RWPE2 (cell line): ENCODE measurements at regions not wholly inside any gene's neighbourhood (a gene's known extent, or its start where the extent isn't known, plus 50 kb on each side); places are given as distances from the start of the nearest gene placed in this dataset.

ENCODE experiments used
- ATAC-seq: fragments of 200-7000 bp; cut with Tn5 transposase; 3 replicates; pipeline ENCODE4 v1.9.1; 2021; ENCODE audit warnings: low read depth
- DNase-seq: peaks from one replicate; pipeline ENCODE4 v3.0.0-alpha.2; 2020; ENCODE audit warnings: low spot score
- H3K27ac ChIP-seq: fragments of 450-650 bp; 2 replicates; pipeline ENCODE4 v1.5.1; 2017; ENCODE audit warnings: mild to moderate bottlenecking; ENCODE audit not compliant: poor library complexity, severe bottlenecking
- H3K27me3 ChIP-seq: fragments of 250-450 bp; sonication (Bioruptor Pico); 2 replicates; pipeline ENCODE4 v1.5.1; 2021; ENCODE audit warnings: mild to moderate bottlenecking, moderate library complexity; ENCODE audit not compliant: insufficient read depth, poor library complexity, severe bottlenecking
- H3K36me3 ChIP-seq: fragments of 250-450 bp; sonication (Bioruptor Pico); 2 replicates; pipeline ENCODE4 v1.5.1; 2020; ENCODE audit warnings: low read depth, mild to moderate bottlenecking, moderate library complexity
- H3K4me1 ChIP-seq: fragments of 250-450 bp; sonication (Bioruptor Pico); 2 replicates; pipeline ENCODE4 v1.5.1; 2021; ENCODE audit warnings: mild to moderate bottlenecking, moderate library complexity; ENCODE audit not compliant: insufficient read depth, poor library complexity, severe bottlenecking
- H3K4me3 ChIP-seq: fragments of 250-450 bp; sonication (Bioruptor Pico); 2 replicates; pipeline ENCODE4 v1.5.1; 2021; ENCODE audit warnings: mild to moderate bottlenecking, moderate library complexity; ENCODE audit not compliant: severe bottlenecking
- H3K9me3 ChIP-seq: fragments of 250-450 bp; sonication (Bioruptor Pico); 2 replicates; pipeline ENCODE4 v1.5.1; 2021; ENCODE audit warnings: mild to moderate bottlenecking, moderate library complexity; ENCODE audit not compliant: severe bottlenecking
- TF ChIP-seq, protein P1 (sequence below): fragments of 450-650 bp; IDR thresholded peaks from one replicate; pipeline ENCODE4 v1.5.1; 2017; ENCODE audit warnings: mild to moderate bottlenecking, moderate library complexity; ENCODE audit not compliant: poor library complexity, severe bottlenecking

DNA sequence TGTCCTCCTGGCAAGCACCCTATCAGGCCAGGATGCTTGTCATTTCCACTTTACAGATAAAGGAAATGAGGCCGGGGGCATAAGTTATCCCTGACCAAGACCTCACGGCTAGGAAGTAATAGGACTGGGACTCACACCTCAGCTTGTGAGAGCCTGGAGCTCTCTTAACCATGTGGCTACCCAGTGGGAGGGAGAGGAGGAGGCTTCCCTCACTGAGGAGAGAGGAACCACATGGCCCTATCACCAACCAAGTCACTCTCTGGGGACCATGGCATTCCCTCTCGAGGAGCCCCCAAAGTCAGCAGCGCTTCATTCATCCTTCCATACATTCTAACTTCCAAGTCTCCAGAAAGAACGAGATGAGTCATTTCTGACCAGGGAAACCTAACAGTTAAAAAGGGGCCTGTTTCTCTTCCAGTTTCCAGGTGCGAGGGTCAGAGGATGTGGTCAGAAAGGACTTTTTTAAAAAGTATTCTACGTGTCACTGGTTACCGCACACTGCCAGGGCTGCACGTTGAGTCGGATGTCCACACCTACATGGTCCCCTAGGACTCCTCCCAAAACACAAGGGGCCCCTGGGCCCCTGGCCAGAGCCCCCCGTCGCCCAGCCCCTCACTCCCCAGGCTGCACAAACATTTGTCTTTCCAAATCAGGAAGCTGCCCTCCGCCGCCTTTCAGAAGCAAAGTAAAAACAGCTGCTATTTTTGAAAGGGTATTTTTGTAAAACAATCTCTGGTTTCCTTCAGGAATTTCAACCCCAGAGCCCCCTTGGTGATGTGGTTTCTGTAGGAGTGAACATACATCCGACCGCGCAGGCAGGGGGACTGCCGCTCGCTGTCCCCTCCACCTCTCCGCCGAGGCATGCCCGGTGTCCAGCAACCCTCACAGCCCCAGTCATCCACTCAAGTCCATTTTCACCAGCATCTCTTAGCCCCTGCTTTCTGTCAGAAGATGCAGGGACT, 128.2 kb upstream of the CHST15 start:
- DNase-seq = no peak
- peak; percentile 19; the same call in 1 of the 3 replicates for ATAC-seq
- TF ChIP-seq, protein P1, sequence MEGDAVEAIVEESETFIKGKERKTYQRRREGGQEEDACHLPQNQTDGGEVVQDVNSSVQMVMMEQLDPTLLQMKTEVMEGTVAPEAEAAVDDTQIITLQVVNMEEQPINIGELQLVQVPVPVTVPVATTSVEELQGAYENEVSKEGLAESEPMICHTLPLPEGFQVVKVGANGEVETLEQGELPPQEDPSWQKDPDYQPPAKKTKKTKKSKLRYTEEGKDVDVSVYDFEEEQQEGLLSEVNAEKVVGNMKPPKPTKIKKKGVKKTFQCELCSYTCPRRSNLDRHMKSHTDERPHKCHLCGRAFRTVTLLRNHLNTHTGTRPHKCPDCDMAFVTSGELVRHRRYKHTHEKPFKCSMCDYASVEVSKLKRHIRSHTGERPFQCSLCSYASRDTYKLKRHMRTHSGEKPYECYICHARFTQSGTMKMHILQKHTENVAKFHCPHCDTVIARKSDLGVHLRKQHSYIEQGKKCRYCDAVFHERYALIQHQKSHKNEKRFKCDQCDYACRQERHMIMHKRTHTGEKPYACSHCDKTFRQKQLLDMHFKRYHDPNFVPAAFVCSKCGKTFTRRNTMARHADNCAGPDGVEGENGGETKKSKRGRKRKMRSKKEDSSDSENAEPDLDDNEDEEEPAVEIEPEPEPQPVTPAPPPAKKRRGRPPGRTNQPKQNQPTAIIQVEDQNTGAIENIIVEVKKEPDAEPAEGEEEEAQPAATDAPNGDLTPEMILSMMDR = no peak

DNA sequence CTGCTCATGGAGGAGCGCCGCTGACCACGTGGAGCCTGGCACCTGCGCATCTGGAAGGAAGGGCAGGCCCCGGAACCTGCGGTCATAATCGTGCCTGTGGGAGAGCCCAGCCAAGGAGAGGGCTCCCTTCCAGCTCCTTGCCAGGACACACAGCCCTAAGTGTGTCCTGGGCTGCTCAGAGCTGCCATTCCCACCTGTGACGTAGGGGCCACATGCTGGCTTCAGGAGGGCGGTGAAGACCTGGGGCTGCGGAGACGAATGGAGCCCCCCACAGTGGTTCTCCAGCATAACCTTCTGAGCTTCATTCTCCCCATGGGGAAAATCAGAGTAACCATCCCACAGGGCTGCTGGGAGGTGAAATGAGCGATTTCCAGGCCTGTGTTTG, 127.6 kb upstream of the CHST15 start:
- no peaks in the 10 kb centered on the region for H3K4me1 ChIP-seq
- no peak for ATAC-seq
- no peak overlapping the region for H3K4me3 ChIP-seq
- no peak overlapping the region for H3K27ac ChIP-seq
- H3K9me3 ChIP-seq = no peaks in the 10 kb centered on the region
- no peaks in the 10 kb centered on the region for H3K27me3 ChIP-seq
- TF ChIP-seq, protein P1 = no peak
- H3K36me3 ChIP-seq = no peaks in the 10 kb centered on the region
- no peak for DNase-seq

More for the DNA sequence above, 128.2 kb upstream of the CHST15 start:
- Histone ChIP-seq H3K4me3 (no peak overlapping the region), H3K36me3 (no peaks in the 10 kb centered on the region), H3K27ac (no peak overlapping the region), H3K4me1 (no peaks in the 10 kb centered on the region), H3K27me3 (no peaks in the 10 kb centered on the region), H3K9me3 (no peaks in the 10 kb centered on the region)

DNA sequence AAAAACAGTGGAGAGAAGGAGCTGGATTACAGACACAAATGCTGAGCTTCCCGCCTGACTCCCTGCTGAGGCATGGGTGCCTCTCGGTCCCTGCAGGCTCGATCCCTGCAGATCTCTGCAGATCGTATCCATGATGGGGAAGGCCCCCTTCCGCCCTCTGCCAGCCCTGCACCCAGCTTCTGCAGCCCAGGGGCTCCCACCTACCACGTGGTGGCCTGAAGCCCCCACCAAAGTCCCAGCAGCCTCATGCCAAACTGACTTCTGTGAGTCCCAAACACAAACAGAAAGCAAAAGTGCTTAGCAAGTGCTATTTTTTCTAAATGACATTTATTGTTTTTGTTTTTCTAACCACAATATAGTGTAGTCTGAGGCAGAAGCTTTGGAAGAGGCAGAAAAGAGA, 127.1 kb upstream of the CHST15 start:
- ATAC-seq = no peak
- H3K27me3 ChIP-seq = no peaks in the 10 kb centered on the region
- DNase-seq = no peak
- TF ChIP-seq, protein P1 = no peak
- H3K27ac ChIP-seq = no peak overlapping the region
- H3K4me3 ChIP-seq = no peak overlapping the region
- no peaks in the 10 kb centered on the region for H3K9me3 ChIP-seq
- H3K4me1 ChIP-seq = no peaks in the 10 kb centered on the region
- H3K36me3 ChIP-seq = no peaks in the 10 kb centered on the region

DNA sequence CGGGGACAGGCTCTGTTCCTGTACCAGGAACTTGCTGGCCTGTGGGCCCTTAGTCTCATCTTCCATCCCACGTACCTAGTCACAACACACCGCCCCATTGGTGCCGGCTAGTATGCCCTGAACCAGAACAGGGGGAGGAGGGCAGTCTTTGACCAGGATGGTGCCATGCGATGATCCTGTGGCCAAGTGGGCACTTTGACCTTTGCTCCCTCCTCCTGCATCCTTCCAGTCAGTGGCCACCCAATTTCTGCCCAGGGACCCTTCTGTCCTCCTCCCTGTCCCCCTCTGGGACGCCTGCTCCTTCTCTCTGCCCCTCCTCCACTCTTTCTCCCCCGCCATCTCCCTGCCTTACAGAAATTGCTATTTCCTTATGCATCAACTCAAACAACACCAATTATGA, 126.3 kb upstream of the CHST15 start:
- ATAC-seq (no peak), DNase-seq (no peak)
- no peaks in the 10 kb centered on the region for H3K9me3 ChIP-seq
- H3K4me3 ChIP-seq = no peak overlapping the region
- H3K36me3 ChIP-seq = no peaks in the 10 kb centered on the region
- TF ChIP-seq, protein P1 = no peak
- no peaks in the 10 kb centered on the region for H3K4me1 ChIP-seq
- no peak overlapping the region for H3K27ac ChIP-seq
- H3K27me3 ChIP-seq = no peaks in the 10 kb centered on the region

DNA sequence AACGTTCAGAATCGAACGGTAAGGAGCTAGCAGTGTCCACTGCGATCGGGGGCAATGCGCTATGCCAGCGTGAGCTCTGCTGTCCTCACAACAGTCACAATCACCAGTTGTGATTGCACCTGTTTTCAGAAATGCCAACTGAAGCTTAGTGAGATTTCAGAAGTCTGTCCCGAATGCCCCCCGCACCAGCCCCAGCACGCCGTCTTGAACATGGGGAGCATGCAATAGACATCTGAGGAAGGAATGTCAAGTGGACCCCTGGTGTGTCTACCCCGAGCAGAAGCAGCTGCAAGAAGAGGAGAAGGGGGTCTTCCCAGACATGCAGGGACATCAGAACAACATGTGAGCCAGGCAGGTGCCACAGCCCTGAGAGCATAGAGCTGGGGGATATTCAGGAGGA, 125.7 kb upstream of the CHST15 start:
- no peak overlapping the region for H3K27ac ChIP-seq
- no peak for ATAC-seq
- DNase-seq = no peak

More for the DNA sequence above, 125.7 kb upstream of the CHST15 start:
- Histone ChIP-seq H3K27me3 (no peaks in the 10 kb centered on the region), H3K36me3 (no peaks in the 10 kb centered on the region), H3K9me3 (no peaks in the 10 kb centered on the region), H3K4me3 (no peak overlapping the region), H3K4me1 (no peaks in the 10 kb centered on the region)
- TF ChIP-seq, protein P1 = no peak
